22Rv1 (cell line): ENCODE measurements at regions not wholly inside any gene's neighbourhood (a gene's known extent, or its start where the extent isn't known, plus 50 kb on each side); places are given as distances from the start of the nearest gene placed in this dataset.
A peak's percentile ranks its signal among the peaks of the same experiment; 100 is the strongest.

ENCODE experiments used
- ZFX ChIP-seq: fragments of 450-650 bp; IDR thresholded peaks from 2 replicates; pipeline ENCODE4 v1.6.1; 2017; ENCODE audit warnings: antibody characterized with exemption, borderline replicate concordance
- TF ChIP-seq, protein P1 (sequence below): fragments of 450-650 bp; IDR thresholded peaks from 2 replicates; pipeline ENCODE4 v1.5.1; 2017; ENCODE audit warnings: mild to moderate bottlenecking

- TF ChIP-seq, protein P1, sequence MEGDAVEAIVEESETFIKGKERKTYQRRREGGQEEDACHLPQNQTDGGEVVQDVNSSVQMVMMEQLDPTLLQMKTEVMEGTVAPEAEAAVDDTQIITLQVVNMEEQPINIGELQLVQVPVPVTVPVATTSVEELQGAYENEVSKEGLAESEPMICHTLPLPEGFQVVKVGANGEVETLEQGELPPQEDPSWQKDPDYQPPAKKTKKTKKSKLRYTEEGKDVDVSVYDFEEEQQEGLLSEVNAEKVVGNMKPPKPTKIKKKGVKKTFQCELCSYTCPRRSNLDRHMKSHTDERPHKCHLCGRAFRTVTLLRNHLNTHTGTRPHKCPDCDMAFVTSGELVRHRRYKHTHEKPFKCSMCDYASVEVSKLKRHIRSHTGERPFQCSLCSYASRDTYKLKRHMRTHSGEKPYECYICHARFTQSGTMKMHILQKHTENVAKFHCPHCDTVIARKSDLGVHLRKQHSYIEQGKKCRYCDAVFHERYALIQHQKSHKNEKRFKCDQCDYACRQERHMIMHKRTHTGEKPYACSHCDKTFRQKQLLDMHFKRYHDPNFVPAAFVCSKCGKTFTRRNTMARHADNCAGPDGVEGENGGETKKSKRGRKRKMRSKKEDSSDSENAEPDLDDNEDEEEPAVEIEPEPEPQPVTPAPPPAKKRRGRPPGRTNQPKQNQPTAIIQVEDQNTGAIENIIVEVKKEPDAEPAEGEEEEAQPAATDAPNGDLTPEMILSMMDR, result peak; percentile 19
- TF ChIP-seq ZFX, result no peak
Measured at GRCh38 chr1:54488065-54488750, 59.8 kb upstream of the ACOT11 start.
